D721Med (cell line): ENCODE measurements at regions not wholly inside any gene's neighbourhood (a gene's known extent, or its start where the extent isn't known, plus 50 kb on each side); places are given as distances from the start of the nearest gene placed in this dataset.
"Not testable (repeated sequence)": the region's sequence is repeated elsewhere in the genome, so short reads cannot be mapped to it uniquely, and the experiment has no call there.

Experiments used
- DNase-seq: peaks from one replicate; pipeline ENCODE4 v3.0.0; 2011; ENCODE audit warnings: low spot score; ENCODE audit not compliant: insufficient read length
- FAIRE-seq: peaks from 2 replicates; lab custom pipeline; 2011; peaks lifted over from hg19 to GRCh38; lab: Jason Lieb, UNC
- CTCF ChIP-seq: IDR thresholded peaks from 2 replicates; pipeline ENCODE4 v1.5.1; 2012; ENCODE audit warnings: mild to moderate bottlenecking, control low read depth; ENCODE audit not compliant: insufficient read depth; ENCODE audit errors: missing control alignments

GRCh38 chr3:62940771-62941563, 65.8 kb upstream of the CADPS start:
- DNase-seq (no peak), FAIRE-seq (no peak)
- TF ChIP-seq CTCF, result no peak

GRCh38 chr3:62942227-62942626, 67.0 kb upstream of the CADPS start:
- no peak for DNase-seq
- no peak for TF ChIP-seq CTCF
- FAIRE-seq, result no peak

GRCh38 chr3:62942764-62943163, 67.5 kb upstream of the CADPS start:
- DNase-seq (no peak), FAIRE-seq (no peak)
- no peak for TF ChIP-seq CTCF

GRCh38 chr3:62948921-62949320, 73.7 kb upstream of the CADPS start:
- DNase-seq (no peak), FAIRE-seq (no peak)
- TF ChIP-seq CTCF, result no peak

GRCh38 chr3:62950210-62950609, 75.0 kb upstream of the CADPS start:
- FAIRE-seq, result no peak
- DNase-seq, result no peak
- TF ChIP-seq CTCF, result no peak

- no peak for DNase-seq
- no peak for TF ChIP-seq CTCF
- FAIRE-seq, result no peak
These were observed 75.9 kb upstream of the CADPS start for GRCh38 chr3:62951037-62951613.

- FAIRE-seq, DNase-seq: not testable (repeated sequence)
These were observed 76.7 kb upstream of the CADPS start for GRCh38 chr3:62951880-62952279.
